Right ventricle myocardium superior (tissue), 1 donor: ENCODE measurements at regions not wholly inside any gene's neighbourhood (a gene's known extent, or its start where the extent isn't known, plus 50 kb on each side); places are given as distances from the start of the nearest gene placed in this dataset.
"Not testable (repeated sequence)": the region's sequence is repeated elsewhere in the genome, so short reads cannot be mapped to it uniquely, and the experiment has no call there.

ENCODE experiments used
- ATAC-seq: fragments of 200-7000 bp; cut with Tn5 transposase; one replicate; pipeline ENCODE4 v1.9.1; 2020; ENCODE audit warnings: mild to moderate bottlenecking; ENCODE audit not compliant: poor library complexity
- DNase-seq: peaks from one replicate; pipeline ENCODE4 v3.0.0-alpha.2; 2020
- intact Hi-C: fragments of 100-400 bp; cut with DNase I; formaldehyde crosslinking; loops from one replicate; pipeline ENCODE4 v1.11.2; 2022
- donor health status: DM: no; HTN: yes; CAD: no; lungs with severe emphysema.

GRCh38 chr3:193165431-193166120 is 75.4 kb upstream of the PLAAT1 start:
- DNase-seq (no peak), ATAC-seq (no peak)
- intact Hi-C loops: no loop called here

DNA sequence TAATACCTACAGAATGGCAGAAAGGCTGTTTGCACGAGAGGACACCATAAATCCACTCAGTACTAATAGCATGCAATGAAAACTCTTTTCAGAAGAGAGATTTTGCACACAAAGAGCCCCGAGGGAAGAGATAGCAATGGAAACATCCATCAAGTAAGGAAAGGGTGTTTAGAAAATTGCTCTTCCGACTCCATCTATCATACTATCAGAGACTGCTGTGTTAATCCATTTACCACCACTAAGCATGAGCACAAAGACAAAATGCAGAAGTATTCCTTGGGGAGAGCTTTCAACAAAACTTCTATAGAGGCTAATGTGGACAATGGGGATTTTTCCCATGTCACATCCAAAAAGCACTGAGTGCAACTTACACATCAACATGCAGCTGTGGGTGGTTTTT is 72.1 kb upstream of the PLAAT1 start:
- DNase-seq: no peak
- ATAC-seq: no peak
- intact Hi-C loops: no loop called here

DNA sequence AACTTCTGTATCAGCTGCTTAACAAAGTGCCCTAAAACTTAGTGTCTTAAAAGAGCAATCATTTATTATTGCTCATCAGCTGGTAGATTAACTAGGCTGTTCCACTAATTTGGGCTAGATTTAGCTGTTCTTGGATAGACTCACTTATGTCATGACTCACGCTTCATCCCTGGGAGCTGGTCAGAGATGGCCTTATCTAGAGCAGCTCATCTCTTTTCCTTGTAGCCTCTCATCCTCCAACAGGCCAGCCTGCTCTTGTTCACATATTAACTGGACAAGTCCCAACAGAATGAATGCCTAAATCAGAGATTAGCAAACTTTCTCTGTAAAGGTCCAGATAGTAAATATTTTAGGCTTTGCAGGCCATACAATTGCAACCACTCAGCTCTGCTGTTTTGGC is 66.9 kb upstream of the PLAAT1 start:
- no peak for DNase-seq
- intact Hi-C loops: no loop called here
- ATAC-seq: no peak

DNA sequence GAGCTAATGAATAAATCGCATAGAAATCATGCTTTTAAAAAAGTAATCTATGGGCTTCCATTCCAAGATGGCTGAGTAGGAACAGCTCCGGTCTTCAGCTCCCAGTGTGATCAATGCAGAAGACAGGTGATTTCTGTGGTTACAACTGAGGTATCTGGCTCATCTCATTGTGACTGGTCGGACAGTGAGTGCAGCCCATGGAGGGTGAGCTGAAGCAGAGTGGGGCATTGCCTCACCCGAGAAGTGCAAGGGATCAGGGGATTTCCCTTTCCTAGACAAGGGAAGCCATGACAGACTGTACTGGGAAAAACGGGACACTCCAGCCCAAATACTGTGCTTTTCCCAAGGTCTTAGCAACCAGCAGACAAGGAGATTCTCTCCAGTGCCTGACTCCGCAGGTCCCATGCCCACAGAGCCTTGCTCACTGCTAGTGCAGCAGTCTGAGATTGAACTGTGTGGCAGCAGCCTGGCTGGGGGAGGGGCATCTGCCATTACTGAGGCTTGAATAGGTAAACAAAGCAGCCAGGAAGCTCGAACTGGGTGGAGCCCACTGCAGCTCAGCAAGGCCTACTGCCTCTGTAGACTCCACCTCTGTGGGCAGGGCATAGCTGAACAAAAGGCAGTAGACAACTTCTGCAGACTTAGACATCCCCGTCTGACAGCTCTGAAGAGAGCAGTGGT is 61.5 kb upstream of the PLAAT1 start:
- DNase-seq, intact Hi-C loops, ATAC-seq: not testable (repeated sequence)

DNA sequence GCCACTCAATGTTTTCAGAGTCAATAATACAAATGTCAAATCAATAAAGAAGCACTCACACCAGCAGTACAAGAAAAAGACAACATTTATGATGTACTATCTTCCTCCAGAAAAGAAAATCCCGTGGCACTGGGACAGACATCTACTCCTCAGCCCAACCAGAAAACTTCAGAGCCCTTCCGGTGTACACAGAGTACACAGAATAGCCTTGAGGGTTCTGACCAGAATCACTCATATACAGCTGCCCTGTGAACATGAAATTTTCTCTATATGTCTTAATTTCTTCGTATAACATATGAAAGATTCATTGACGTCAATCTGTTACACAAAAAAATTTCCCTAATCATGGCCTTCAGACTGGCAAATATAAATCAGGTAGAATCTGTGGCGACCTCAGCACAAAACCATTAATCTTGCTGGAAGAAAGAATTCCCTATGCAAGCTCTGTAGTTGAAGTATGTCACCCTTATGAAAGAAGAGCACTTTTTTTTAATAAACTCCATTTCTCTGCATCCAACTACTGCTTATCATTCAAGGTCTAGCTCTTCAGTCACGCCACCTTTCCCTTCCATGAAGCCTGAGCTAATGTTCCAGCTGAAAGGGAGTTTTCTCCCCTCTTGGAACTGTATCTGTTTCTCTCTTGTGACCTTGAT is 53.8 kb upstream of the PLAAT1 start:
- no peak for DNase-seq
- ATAC-seq: no peak
- intact Hi-C loops: no loop called here

DNA sequence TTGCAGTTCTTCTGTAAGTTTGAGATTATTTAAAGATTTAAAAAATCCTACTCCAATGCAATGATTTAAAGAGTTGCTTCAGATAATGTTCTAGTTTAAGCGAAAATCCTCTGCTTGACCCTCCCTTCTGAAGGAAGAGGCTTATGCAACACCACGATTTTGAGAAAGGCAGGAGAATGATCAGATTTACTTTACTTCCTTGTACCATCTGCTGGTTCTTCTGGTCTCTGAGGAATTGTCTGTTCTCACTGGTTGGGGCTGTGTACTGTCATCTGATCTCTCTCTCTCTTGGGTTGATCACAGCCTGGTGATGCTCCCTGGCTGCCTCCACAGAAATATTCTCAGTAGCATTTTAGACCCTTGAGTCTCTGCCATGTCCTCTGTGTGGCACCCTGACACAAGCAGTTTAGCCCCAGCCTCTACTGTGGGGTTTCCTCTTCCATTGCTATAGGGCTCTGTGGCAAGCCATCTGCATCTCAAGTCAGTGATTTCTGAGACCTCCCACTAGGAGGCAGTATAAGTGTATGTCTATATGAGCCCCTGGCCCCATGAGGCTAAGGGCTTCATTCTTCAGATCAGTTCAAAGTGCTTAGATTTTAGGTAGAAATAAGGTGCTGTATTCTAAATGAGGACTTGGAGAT is 50.8 kb upstream of the PLAAT1 start:
- no peak for DNase-seq
- intact Hi-C loops: no loop called here
- peak; percentile 43 for ATAC-seq
